ENCODE measurements at regions not wholly inside any gene's neighbourhood (a gene's known extent, or its start where the extent isn't known, plus 50 kb on each side); places are given as distances from the start of the nearest gene placed in this dataset.

DNA sequence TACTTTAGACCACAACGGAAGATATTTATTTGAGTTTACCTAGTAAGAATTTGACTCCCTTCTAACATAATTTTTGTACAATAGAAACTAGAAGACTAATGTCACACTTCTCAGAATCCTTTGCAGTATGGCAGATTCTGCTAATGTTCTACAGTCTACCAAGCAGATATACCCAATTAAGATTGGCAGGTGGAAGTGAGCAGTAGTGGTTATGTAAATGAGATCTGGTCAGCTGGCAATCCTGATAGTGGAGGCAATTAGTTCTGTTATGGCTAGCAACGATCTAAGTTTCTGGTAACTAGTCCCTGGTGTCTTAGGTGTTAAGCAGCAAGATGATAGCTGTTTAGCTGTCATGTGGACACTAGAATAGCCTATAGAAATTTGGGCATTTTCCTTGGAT, 101.0 kb downstream of the CENPW start:
- no peaks in the 10 kb centered on the region for H3F3A ChIP-seq (replicated peaks; ENCODE audit: low read depth)
- no peaks in the 10 kb centered on the region for H3K36me3 Mint-ChIP-seq (ENCODE audit: low read depth)
- no peaks in the 10 kb centered on the region for H3K36me3 ChIP-seq (ENCODE audit: insufficient read depth)
- H3K4me2 ChIP-seq = no peak overlapping the region
- no peak overlapping the region for H3K4me3 ChIP-seq
- no peaks in the 10 kb centered on the region for H3K27me3 ChIP-seq (ENCODE audit: insufficient read depth)
- H3K4me1 ChIP-seq (ENCODE audit: insufficient read depth) = no peaks in the 10 kb centered on the region
- DNase-seq (ENCODE audit: low spot score) = no peak
- peaks cover 5% of the 10 kb centered on the region; the same call in 1 of the 3 replicates for H3K9me3 Mint-ChIP-seq
- peaks cover 10% of the 10 kb centered on the region for H3K4me1 Mint-ChIP-seq
- H3K27ac Mint-ChIP-seq = no peak overlapping the region
- no peaks in the 10 kb centered on the region for H3K79me2 ChIP-seq (replicated peaks; ENCODE audit: insufficient read depth)
- no peak for ATAC-seq
- no peak overlapping the region for H2AFZ ChIP-seq
- H3K27me3 Mint-ChIP-seq (ENCODE audit: insufficient read depth, low read depth, poor library complexity) = no peaks in the 10 kb centered on the region
- no peaks in the 10 kb centered on the region for H3K9me2 ChIP-seq (ENCODE audit: insufficient read depth)
- no peaks in the 10 kb centered on the region for H4K20me1 ChIP-seq (replicated peaks; ENCODE audit: insufficient read depth)
- H3K27ac ChIP-seq (ENCODE audit: low read depth) = no peak overlapping the region
- TF ChIP-seq CREB1 (CRISPR knock-in tag; IDR thresholded peaks at IDR 0.05; ENCODE audit: low read depth) = no peak
- TF ChIP-seq, protein P1, sequence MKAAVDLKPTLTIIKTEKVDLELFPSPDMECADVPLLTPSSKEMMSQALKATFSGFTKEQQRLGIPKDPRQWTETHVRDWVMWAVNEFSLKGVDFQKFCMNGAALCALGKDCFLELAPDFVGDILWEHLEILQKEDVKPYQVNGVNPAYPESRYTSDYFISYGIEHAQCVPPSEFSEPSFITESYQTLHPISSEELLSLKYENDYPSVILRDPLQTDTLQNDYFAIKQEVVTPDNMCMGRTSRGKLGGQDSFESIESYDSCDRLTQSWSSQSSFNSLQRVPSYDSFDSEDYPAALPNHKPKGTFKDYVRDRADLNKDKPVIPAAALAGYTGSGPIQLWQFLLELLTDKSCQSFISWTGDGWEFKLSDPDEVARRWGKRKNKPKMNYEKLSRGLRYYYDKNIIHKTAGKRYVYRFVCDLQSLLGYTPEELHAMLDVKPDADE (IDR thresholded peaks at IDR 0.05) = no peak
- TF ChIP-seq ZNF462 (CRISPR knock-in tag; IDR thresholded peaks at IDR 0.05) = no peak
- no peak for TF ChIP-seq POLR2AphosphoS5 (IDR thresholded peaks at IDR 0.05; ENCODE audit: low read depth)
- no peak for TF ChIP-seq JUNB (IDR thresholded peaks at IDR 0.05; ENCODE audit: unreplicated experiment)
- TF ChIP-seq, protein P2, sequence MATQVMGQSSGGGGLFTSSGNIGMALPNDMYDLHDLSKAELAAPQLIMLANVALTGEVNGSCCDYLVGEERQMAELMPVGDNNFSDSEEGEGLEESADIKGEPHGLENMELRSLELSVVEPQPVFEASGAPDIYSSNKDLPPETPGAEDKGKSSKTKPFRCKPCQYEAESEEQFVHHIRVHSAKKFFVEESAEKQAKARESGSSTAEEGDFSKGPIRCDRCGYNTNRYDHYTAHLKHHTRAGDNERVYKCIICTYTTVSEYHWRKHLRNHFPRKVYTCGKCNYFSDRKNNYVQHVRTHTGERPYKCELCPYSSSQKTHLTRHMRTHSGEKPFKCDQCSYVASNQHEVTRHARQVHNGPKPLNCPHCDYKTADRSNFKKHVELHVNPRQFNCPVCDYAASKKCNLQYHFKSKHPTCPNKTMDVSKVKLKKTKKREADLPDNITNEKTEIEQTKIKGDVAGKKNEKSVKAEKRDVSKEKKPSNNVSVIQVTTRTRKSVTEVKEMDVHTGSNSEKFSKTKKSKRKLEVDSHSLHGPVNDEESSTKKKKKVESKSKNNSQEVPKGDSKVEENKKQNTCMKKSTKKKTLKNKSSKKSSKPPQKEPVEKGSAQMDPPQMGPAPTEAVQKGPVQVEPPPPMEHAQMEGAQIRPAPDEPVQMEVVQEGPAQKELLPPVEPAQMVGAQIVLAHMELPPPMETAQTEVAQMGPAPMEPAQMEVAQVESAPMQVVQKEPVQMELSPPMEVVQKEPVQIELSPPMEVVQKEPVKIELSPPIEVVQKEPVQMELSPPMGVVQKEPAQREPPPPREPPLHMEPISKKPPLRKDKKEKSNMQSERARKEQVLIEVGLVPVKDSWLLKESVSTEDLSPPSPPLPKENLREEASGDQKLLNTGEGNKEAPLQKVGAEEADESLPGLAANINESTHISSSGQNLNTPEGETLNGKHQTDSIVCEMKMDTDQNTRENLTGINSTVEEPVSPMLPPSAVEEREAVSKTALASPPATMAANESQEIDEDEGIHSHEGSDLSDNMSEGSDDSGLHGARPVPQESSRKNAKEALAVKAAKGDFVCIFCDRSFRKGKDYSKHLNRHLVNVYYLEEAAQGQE (IDR thresholded peaks at IDR 0.05; ENCODE audit: unreplicated experiment) = no peak
- TF ChIP-seq STAT1 (IDR thresholded peaks at IDR 0.05; ENCODE audit: unreplicated experiment) = no peak
- no peak for TF ChIP-seq EZH2 (IDR thresholded peaks at IDR 0.05; ENCODE audit: low read depth, unreplicated experiment)
- no peak for TF ChIP-seq CTCF (conservative IDR thresholded peaks at IDR 0.05; ENCODE audit: low read depth in 2 of 2)
- no peak for TF ChIP-seq EZH2phosphoT487 (IDR thresholded peaks at IDR 0.05; ENCODE audit: unreplicated experiment)
- TF ChIP-seq ZNF331 (CRISPR knock-in tag; IDR thresholded peaks at IDR 0.05; ENCODE audit: low read depth) = no peak
- TF ChIP-seq NANOG (IDR thresholded peaks at IDR 0.05; ENCODE audit: borderline replicate concordance) = no peak
- no peak for TF ChIP-seq ZNF114 (CRISPR knock-in tag; IDR thresholded peaks at IDR 0.05)
- H3K4me3 Mint-ChIP-seq = no peak overlapping the region
